Astrocyte (in vitro differentiated cells and primary cell): ENCODE measurements at regions not wholly inside any gene's neighbourhood (a gene's known extent, or its start where the extent isn't known, plus 50 kb on each side); places are given as distances from the start of the nearest gene placed in this dataset.

Experiments
- DNase-seq: peaks from one replicate; pipeline ENCODE4 v3.0.0-alpha.2; 2010; ENCODE audit warnings: low read depth
- FAIRE-seq: peaks from 2 replicates; lab custom pipeline; 2011; peaks lifted over from hg19 to GRCh38; lab: Jason Lieb, UNC
- H2AFZ ChIP-seq: 2 replicates; pipeline ENCODE4 v1.6.0; 2012; ENCODE audit warnings: low read depth, low read length, inconsistent platforms
- H3K27ac ChIP-seq: 2 replicates; pipeline ENCODE4 v1.5.1; 2011; ENCODE audit warnings: low read depth, low read length, inconsistent platforms
- H3K27me3 ChIP-seq: 2 replicates; pipeline ENCODE4 v1.6.0; 2011; ENCODE audit warnings: low read length, inconsistent platforms; ENCODE audit not compliant: insufficient read depth
- H3K36me3 ChIP-seq: 2 replicates; pipeline ENCODE4 v1.5.1; 2011; ENCODE audit warnings: low read length, inconsistent platforms; ENCODE audit not compliant: insufficient read depth
- H3K4me1 ChIP-seq: 2 replicates; pipeline ENCODE4 v1.5.1; 2011; ENCODE audit warnings: low read length, inconsistent platforms; ENCODE audit not compliant: insufficient read depth
- H3K4me2 ChIP-seq: 2 replicates; pipeline ENCODE4 v1.6.0; 2012; ENCODE audit warnings: low read length, inconsistent platforms
- H3K4me3 ChIP-seq: 2 replicates; pipeline ENCODE4 v1.5.1; 2011; ENCODE audit warnings: low read depth, mild to moderate bottlenecking, low read length, inconsistent platforms; ENCODE audit not compliant: insufficient read depth
- H3K79me2 ChIP-seq: 2 replicates; pipeline ENCODE4 v1.6.0; 2012; ENCODE audit warnings: mild to moderate bottlenecking, low read length, inconsistent platforms; ENCODE audit not compliant: insufficient read depth
- H3K9ac ChIP-seq: 2 replicates; pipeline ENCODE4 v1.6.0; 2012; ENCODE audit warnings: mild to moderate bottlenecking, low read length, inconsistent platforms
- H3K9me3 ChIP-seq: 2 replicates; pipeline ENCODE4 v1.5.1; 2012; ENCODE audit warnings: low read depth, mild to moderate bottlenecking, low read length, inconsistent platforms; ENCODE audit not compliant: insufficient read depth
- H4K20me1 ChIP-seq: 2 replicates; pipeline ENCODE4 v1.6.0; 2012; ENCODE audit warnings: low read length, inconsistent platforms; ENCODE audit not compliant: insufficient read depth
- H3K27ac Mint-ChIP-seq: one replicate; pipeline ENCODE4 v1.8.0; 2021; ENCODE audit warnings: mild to moderate bottlenecking, mixed read lengths; ENCODE audit not compliant: unreplicated experiment
- H3K27me3 Mint-ChIP-seq: one replicate; pipeline ENCODE4 v1.8.0; 2021; ENCODE audit warnings: low read depth, mixed read lengths; ENCODE audit not compliant: unreplicated experiment
- H3K36me3 Mint-ChIP-seq: one replicate; pipeline ENCODE4 v1.8.0; 2021; ENCODE audit warnings: low read depth, mixed read lengths; ENCODE audit not compliant: unreplicated experiment
- H3K4me1 Mint-ChIP-seq: one replicate; pipeline ENCODE4 v1.8.0; 2021; ENCODE audit warnings: low read depth, mixed read lengths; ENCODE audit not compliant: unreplicated experiment
- H3K4me3 Mint-ChIP-seq: one replicate; pipeline ENCODE4 v1.8.0; 2021; ENCODE audit warnings: mild to moderate bottlenecking, moderate library complexity, mixed read lengths; ENCODE audit not compliant: unreplicated experiment
- H3K9me3 Mint-ChIP-seq: one replicate; pipeline ENCODE4 v1.8.0; 2021; ENCODE audit warnings: mild to moderate bottlenecking, mixed read lengths; ENCODE audit not compliant: unreplicated experiment
- CTCF ChIP-seq: IDR thresholded peaks from 2 replicates; pipeline ENCODE4 v1.5.1; 2011; ENCODE audit warnings: low read depth, mild to moderate bottlenecking, inconsistent platforms, low read length, moderate library complexity; ENCODE audit not compliant: insufficient read depth
- EZH2 ChIP-seq: IDR thresholded peaks from 2 replicates; pipeline ENCODE4 v1.6.1; 2012; ENCODE audit warnings: mild to moderate bottlenecking, low read length, inconsistent platforms; ENCODE audit not compliant: insufficient read depth

- TF ChIP-seq CTCF, result no peak
- no peak for TF ChIP-seq EZH2
These were observed 826.3 kb upstream of the SALL3 start for GRCh38 chr18:78153362-78153761.

GRCh38 chr18:78154444-78154843 lies 825.2 kb upstream of the SALL3 start:
- no peaks in the 10 kb centered on the region for H4K20me1 ChIP-seq
- no peaks in the 10 kb centered on the region for H3K4me1 ChIP-seq
- DNase-seq (no peak), FAIRE-seq (no peak)
- H3K4me3 ChIP-seq, result no peak overlapping the region
- Mint-ChIP-seq H3K27me3 (no peaks in the 10 kb centered on the region), H3K4me3 (no peak overlapping the region), H3K27ac (no peak overlapping the region), H3K9me3 (peaks cover 4% of the 10 kb centered on the region), H3K4me1 (no peaks in the 10 kb centered on the region), H3K36me3 (no peaks in the 10 kb centered on the region)
- TF ChIP-seq CTCF, result no peak
- no peak for TF ChIP-seq EZH2
- H3K4me2 ChIP-seq, result no peak overlapping the region
- no peak overlapping the region for H3K9ac ChIP-seq
- H3K9me3 ChIP-seq, result peaks cover 13% of the 10 kb centered on the region
- H3K27ac ChIP-seq, result no peak overlapping the region
- H3K79me2 ChIP-seq, result no peaks in the 10 kb centered on the region
- H2AFZ ChIP-seq, result no peak overlapping the region
- H3K27me3 ChIP-seq, result no peaks in the 10 kb centered on the region
- H3K36me3 ChIP-seq, result no peaks in the 10 kb centered on the region

More at GRCh38 chr18:78153362-78153761, 826.3 kb upstream of the SALL3 start:
- FAIRE-seq, result no peak
- H3K4me3 Mint-ChIP-seq, result no peak overlapping the region
- peaks cover 7% of the 10 kb centered on the region for H3K9me3 Mint-ChIP-seq
- Histone ChIP-seq H3K27ac (no peak overlapping the region), H3K79me2 (no peaks in the 10 kb centered on the region), H3K4me1 (no peaks in the 10 kb centered on the region), H4K20me1 (no peaks in the 10 kb centered on the region), H2AFZ (no peak overlapping the region), H3K4me2 (no peak overlapping the region), H3K9ac (no peak overlapping the region), H3K4me3 (no peak overlapping the region), H3K36me3 (no peaks in the 10 kb centered on the region), H3K9me3 (peaks cover 13% of the 10 kb centered on the region), H3K27me3 (no peaks in the 10 kb centered on the region)
- no peak overlapping the region for H3K27ac Mint-ChIP-seq
- H3K4me1 Mint-ChIP-seq, result no peaks in the 10 kb centered on the region
- H3K27me3 Mint-ChIP-seq, result no peaks in the 10 kb centered on the region
- H3K36me3 Mint-ChIP-seq, result no peaks in the 10 kb centered on the region
- DNase-seq, result no peak

GRCh38 chr18:78154853-78155252 lies 824.8 kb upstream of the SALL3 start:
- Histone ChIP-seq H3K9ac (no peak overlapping the region), H3K36me3 (no peaks in the 10 kb centered on the region), H3K79me2 (no peaks in the 10 kb centered on the region), H3K27ac (no peak overlapping the region), H3K4me1 (no peaks in the 10 kb centered on the region), H4K20me1 (no peaks in the 10 kb centered on the region), H3K4me2 (no peak overlapping the region), H2AFZ (no peak overlapping the region), H3K4me3 (no peak overlapping the region), H3K9me3 (peaks cover 13% of the 10 kb centered on the region), H3K27me3 (no peaks in the 10 kb centered on the region)
- no peak for FAIRE-seq
- no peaks in the 10 kb centered on the region for H3K36me3 Mint-ChIP-seq
- DNase-seq, result no peak
- H3K9me3 Mint-ChIP-seq, result peaks cover 4% of the 10 kb centered on the region
- H3K27me3 Mint-ChIP-seq, result no peaks in the 10 kb centered on the region
- TF ChIP-seq EZH2 (no peak), CTCF (no peak)
- H3K4me1 Mint-ChIP-seq, result no peaks in the 10 kb centered on the region
- no peak overlapping the region for H3K4me3 Mint-ChIP-seq
- H3K27ac Mint-ChIP-seq, result no peak overlapping the region
